H1 (cell line): ENCODE measurements at regions not wholly inside any gene's neighbourhood (a gene's known extent, or its start where the extent isn't known, plus 50 kb on each side); places are given as distances from the start of the nearest gene placed in this dataset.

Source experiments
- CEBPB ChIP-seq: IDR thresholded peaks from 2 replicates; pipeline ENCODE4 v1.6.1; 2012; ENCODE audit warnings: low read depth, low read length
- CHD7 ChIP-seq: fragments of 300-600 bp; sonication (generic); IDR thresholded peaks from 2 replicates; pipeline ENCODE4 v1.7.1; 2012; ENCODE audit warnings: low read length, moderate library complexity, mild to moderate bottlenecking, inconsistent platforms; ENCODE audit not compliant: insufficient replicate concordance
- GABPA ChIP-seq: IDR thresholded peaks from 2 replicates; pipeline ENCODE4 v1.6.1; 2011; ENCODE audit warnings: mild to moderate bottlenecking, low read length, moderate library complexity, borderline replicate concordance; ENCODE audit not compliant: insufficient read depth
- JUN ChIP-seq: IDR thresholded peaks from 2 replicates; pipeline ENCODE4 v1.6.1; 2011; ENCODE audit warnings: low read depth, mild to moderate bottlenecking, improper control_type of control experiment, low read length
- JUND ChIP-seq: IDR thresholded peaks from 2 replicates; pipeline ENCODE4 v1.6.1; 2011; ENCODE audit warnings: mild to moderate bottlenecking, improper control_type of control experiment, low read length
- KDM5A ChIP-seq: fragments of 200-600 bp; IDR thresholded peaks from 2 replicates; pipeline ENCODE4 v1.7.1; 2012; ENCODE audit warnings: mild to moderate bottlenecking, low read length, inconsistent platforms, mixed read lengths
- SIN3A ChIP-seq, 2 experiments: IDR thresholded peaks in 1 of 2; conservative IDR thresholded peaks in 1 of 2; 2 replicates each; pipeline ENCODE4 v1.6.1; 2011 to 2012; ENCODE audit warnings: low read length in 2 of 2, improper control_type of control experiment in 1 of 2, low read depth in 1 of 2, mild to moderate bottlenecking in 1 of 2
- SRF ChIP-seq: IDR thresholded peaks from 2 replicates; pipeline ENCODE4 v1.6.1; 2011; ENCODE audit warnings: mild to moderate bottlenecking, low read depth, low read length, moderate library complexity
- TAF1 ChIP-seq: IDR thresholded peaks from 2 replicates; pipeline ENCODE4 v1.6.1; 2011; ENCODE audit warnings: mild to moderate bottlenecking, low read depth, low read length
- TAF7 ChIP-seq: optimal IDR thresholded peaks from 2 replicates; pipeline ENCODE3; 2011; ENCODE audit warnings: low read depth, mild to moderate bottlenecking, inconsistent platforms, low read length, moderate library complexity, borderline replicate concordance
- TBP ChIP-seq: IDR thresholded peaks from 2 replicates; pipeline ENCODE4 v1.6.1; 2011; ENCODE audit warnings: low read depth, low read length, improper control_type of control experiment
- TF ChIP-seq, protein P1 (sequence below): IDR thresholded peaks from 2 replicates; pipeline ENCODE4 v1.6.1; 2012; ENCODE audit warnings: inconsistent platforms

DNA sequence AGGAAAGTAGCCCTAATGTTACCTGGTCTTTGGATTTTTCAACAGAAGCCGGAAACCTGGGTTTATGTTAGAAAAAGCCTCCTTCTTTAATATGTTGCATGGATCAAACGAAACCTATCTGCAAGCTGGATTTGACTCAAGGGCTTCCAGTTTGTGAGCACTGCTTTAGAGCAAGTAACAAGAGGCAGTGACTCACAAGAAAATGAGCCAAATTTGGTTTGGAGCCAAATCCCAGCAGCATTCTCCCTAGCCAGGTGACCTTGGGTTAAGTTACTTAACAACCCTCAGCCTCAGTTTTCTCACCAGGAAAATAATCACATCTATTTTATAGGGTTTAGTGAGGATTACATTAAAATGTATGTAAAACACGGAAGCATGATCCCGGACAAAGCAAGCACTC, 215.2 kb upstream of the PRICKLE2 start (continued):
- TF ChIP-seq CHD7 (no peak), TAF7 (no peak), GABPA (no peak), JUN (no peak), JUND (no peak), SIN3A (conservative IDR thresholded peaks at IDR 0.05 in 1 of 2, IDR thresholded peaks at IDR 0.05 in 1 of 2; ENCODE audit: low read depth in 1 of 2, low read length in 2 of 2) (no peak), KDM5A (no peak), TAF1 (no peak), CEBPB (no peak), SRF (no peak), TBP (no peak)
- TF ChIP-seq, protein P1, sequence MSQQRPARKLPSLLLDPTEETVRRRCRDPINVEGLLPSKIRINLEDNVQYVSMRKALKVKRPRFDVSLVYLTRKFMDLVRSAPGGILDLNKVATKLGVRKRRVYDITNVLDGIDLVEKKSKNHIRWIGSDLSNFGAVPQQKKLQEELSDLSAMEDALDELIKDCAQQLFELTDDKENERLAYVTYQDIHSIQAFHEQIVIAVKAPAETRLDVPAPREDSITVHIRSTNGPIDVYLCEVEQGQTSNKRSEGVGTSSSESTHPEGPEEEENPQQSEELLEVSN: no peak
